Activated B cell treated with CpG ODN at 0.5 μM for 24 hours (primary cell): ENCODE measurements at regions not wholly inside any gene's neighbourhood (a gene's known extent, or its start where the extent isn't known, plus 50 kb on each side); places are given as distances from the start of the nearest gene placed in this dataset.

Experiments used
- ATAC-seq: fragments of 200-7000 bp; cut with Tn5 transposase; one replicate; pipeline ENCODE4 v1.10.0; 2021; ENCODE audit warnings: low read depth, mild to moderate bottlenecking, moderate library complexity
- CTCF ChIA-PET: fragments of 350-600 bp; sonication (Branson Sonifier 250); formaldehyde crosslinking; loops from one replicate; lab custom pipeline; 2021; ENCODE audit warnings: antibody characterized with exemption; lab: Charles Lee
- POLR2A ChIA-PET: fragments of 350-600 bp; sonication (Branson Sonifier 250); formaldehyde crosslinking; loops from one replicate; lab custom pipeline; 2021; ENCODE audit warnings: antibody characterized with exemption; lab: Charles Lee
- DNase-seq: peaks from one replicate; pipeline ENCODE4 v3.0.0; 2022
- H3K27ac Mint-ChIP-seq: one replicate; pipeline ENCODE4 v1.8.0; 2020; ENCODE audit warnings: mixed read lengths
- H3K27me3 Mint-ChIP-seq: one replicate; pipeline ENCODE4 v1.8.0; 2021; ENCODE audit warnings: mixed read lengths
- H3K36me3 Mint-ChIP-seq: one replicate; pipeline ENCODE4 v1.8.0; 2021; ENCODE audit warnings: low read depth, mixed read lengths
- H3K4me1 Mint-ChIP-seq: one replicate; pipeline ENCODE4 v1.8.0; 2021; ENCODE audit warnings: mixed read lengths
- H3K4me3 Mint-ChIP-seq: one replicate; pipeline ENCODE4 v1.8.0; 2020; ENCODE audit warnings: mild to moderate bottlenecking, mixed read lengths
- H3K9me3 Mint-ChIP-seq: one replicate; pipeline ENCODE4 v1.8.0; 2020; ENCODE audit warnings: mixed read lengths
- CTCF ChIP-seq: fragments of 200-600 bp; IDR thresholded peaks from one replicate; pipeline ENCODE4 v1.8.0; 2022; ENCODE audit warnings: antibody characterized with exemption, mild to moderate bottlenecking
- intact Hi-C: fragments of 100-400 bp; cut with micrococcal nuclease; formaldehyde crosslinking; loops from one replicate; pipeline ENCODE4 v1.15.1; 2024

GRCh38 chr4:67101612-67102011 lies 443.7 kb downstream of the CENPC start:
- intact Hi-C loops = no loop called here
- ATAC-seq = no peak
- Mint-ChIP-seq H3K9me3 (no peaks in the 10 kb centered on the region), H3K36me3 (no peaks in the 10 kb centered on the region), H3K27me3 (no peaks in the 10 kb centered on the region), H3K4me3 (no peak overlapping the region), H3K27ac (no peak overlapping the region), H3K4me1 (no peaks in the 10 kb centered on the region)
- DNase-seq = no peak
- CTCF ChIA-PET = no interaction called here
- no peak for TF ChIP-seq CTCF
- POLR2A ChIA-PET = no interaction called here

GRCh38 chr4:67092351-67092750 lies 453.0 kb downstream of the CENPC start:
- POLR2A ChIA-PET = no interaction called here
- Mint-ChIP-seq H3K9me3 (no peaks in the 10 kb centered on the region), H3K27ac (no peak overlapping the region)

GRCh38 chr4:67091673-67092072 lies 453.6 kb downstream of the CENPC start:
- intact Hi-C loops = no loop called here
- DNase-seq (no peak), ATAC-seq (no peak)
- Mint-ChIP-seq H3K4me1 (no peaks in the 10 kb centered on the region), H3K36me3 (no peaks in the 10 kb centered on the region), H3K27me3 (no peaks in the 10 kb centered on the region), H3K9me3 (no peaks in the 10 kb centered on the region), H3K4me3 (no peak overlapping the region), H3K27ac (no peak overlapping the region)
- TF ChIP-seq CTCF = no peak
- CTCF ChIA-PET = no interaction called here
- POLR2A ChIA-PET = no interaction called here

More at GRCh38 chr4:67092351-67092750, 453.0 kb downstream of the CENPC start:
- CTCF ChIA-PET = no interaction called here
- ATAC-seq (no peak), DNase-seq (no peak)
- intact Hi-C loops = no loop called here
- H3K4me1 Mint-ChIP-seq = no peaks in the 10 kb centered on the region
- H3K27me3 Mint-ChIP-seq = no peaks in the 10 kb centered on the region
- H3K4me3 Mint-ChIP-seq = no peak overlapping the region
- no peaks in the 10 kb centered on the region for H3K36me3 Mint-ChIP-seq
- no peak for TF ChIP-seq CTCF

GRCh38 chr4:67087897-67088296 lies 457.4 kb downstream of the CENPC start:
- no peak for DNase-seq
- ChIA-PET CTCF (interaction anchor here (0.7 to 1.6 kb wide), 3 partner anchors 14 to 304 kb away, joined by 3 to 11 read pairs (median 3); no protein-coding TSS in a partner anchor), POLR2A (no interaction called here)
- no peaks in the 10 kb centered on the region for H3K36me3 Mint-ChIP-seq
- no peak for TF ChIP-seq CTCF
- peak; percentile 31 for ATAC-seq
- no peak overlapping the region for H3K27ac Mint-ChIP-seq
- no peaks in the 10 kb centered on the region for H3K9me3 Mint-ChIP-seq
- intact Hi-C loops = loop anchor here (1.0 kb wide), 1 partner anchor 239 kb away; no protein-coding TSS in a partner anchor
- H3K4me1 Mint-ChIP-seq = no peaks in the 10 kb centered on the region
- no peaks in the 10 kb centered on the region for H3K27me3 Mint-ChIP-seq
- no peak overlapping the region for H3K4me3 Mint-ChIP-seq

GRCh38 chr4:67084783-67085182 lies 460.5 kb downstream of the CENPC start:
- Mint-ChIP-seq H3K4me3 (no peak overlapping the region), H3K27ac (no peak overlapping the region), H3K9me3 (no peaks in the 10 kb centered on the region), H3K4me1 (no peaks in the 10 kb centered on the region), H3K36me3 (no peaks in the 10 kb centered on the region), H3K27me3 (no peaks in the 10 kb centered on the region)
- DNase-seq = no peak
- no peak for ATAC-seq
- CTCF ChIA-PET = no interaction called here
- TF ChIP-seq CTCF = no peak
- intact Hi-C loops = no loop called here
- POLR2A ChIA-PET = no interaction called here
